ENCODE measurements at regions not wholly inside any gene's neighbourhood (a gene's known extent, or its start where the extent isn't known, plus 50 kb on each side); places are given as distances from the start of the nearest gene placed in this dataset.
"Not testable (repeated sequence)": the region's sequence is repeated elsewhere in the genome, so short reads cannot be mapped to it uniquely, and the experiment has no call there.

DNA sequence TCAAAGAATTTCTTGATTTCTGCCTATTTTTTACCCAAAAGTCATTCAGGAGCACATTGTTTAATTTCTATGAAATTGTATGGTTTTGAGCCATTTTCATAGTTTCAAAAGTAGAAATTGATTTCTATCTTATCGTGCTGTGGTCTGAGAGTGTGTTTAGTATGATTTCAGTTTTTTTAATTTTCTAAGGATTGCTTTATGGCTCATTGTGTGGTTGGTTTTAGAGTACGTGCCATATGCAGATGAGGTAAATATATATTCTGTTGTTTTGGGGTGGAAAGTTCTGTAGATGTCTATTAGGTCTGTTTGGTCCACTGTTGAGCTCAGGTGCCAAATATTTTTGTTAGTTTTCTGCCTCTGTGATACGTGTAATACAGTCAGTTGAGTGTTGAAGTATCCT, 487.1 kb upstream of the CBLB start:
- H3K9me3 ChIP-seq (ENCODE audit: insufficient read depth, low read depth, low read length), result no peaks in the 10 kb centered on the region
- no peaks in the 10 kb centered on the region for H3K4me1 ChIP-seq (ENCODE audit: insufficient read depth, low read length, poor library complexity, severe bottlenecking)
- no peak overlapping the region for H3K9ac ChIP-seq (ENCODE audit: low read depth, low read length, poor library complexity, severe bottlenecking)
- H3K36me3 ChIP-seq (ENCODE audit: insufficient read depth, low read length), result no peaks in the 10 kb centered on the region
- H3F3A ChIP-seq (ENCODE audit: low read depth), result no peaks in the 10 kb centered on the region
- H3K4me2 ChIP-seq (ENCODE audit: low read depth, low read length, poor library complexity, severe bottlenecking), result no peak overlapping the region
- H3K79me2 ChIP-seq (ENCODE audit: insufficient read depth, low read length), result no peaks in the 10 kb centered on the region
- H3K9me2 ChIP-seq (replicated peaks; ENCODE audit: low read depth, low read length), result no peaks in the 10 kb centered on the region
- H2AFZ ChIP-seq (ENCODE audit: low read length), result no peak overlapping the region
- H4K20me1 ChIP-seq (ENCODE audit: insufficient read depth, low read length, poor library complexity, severe bottlenecking), result no peaks in the 10 kb centered on the region
- TF ChIP-seq, protein P1, sequence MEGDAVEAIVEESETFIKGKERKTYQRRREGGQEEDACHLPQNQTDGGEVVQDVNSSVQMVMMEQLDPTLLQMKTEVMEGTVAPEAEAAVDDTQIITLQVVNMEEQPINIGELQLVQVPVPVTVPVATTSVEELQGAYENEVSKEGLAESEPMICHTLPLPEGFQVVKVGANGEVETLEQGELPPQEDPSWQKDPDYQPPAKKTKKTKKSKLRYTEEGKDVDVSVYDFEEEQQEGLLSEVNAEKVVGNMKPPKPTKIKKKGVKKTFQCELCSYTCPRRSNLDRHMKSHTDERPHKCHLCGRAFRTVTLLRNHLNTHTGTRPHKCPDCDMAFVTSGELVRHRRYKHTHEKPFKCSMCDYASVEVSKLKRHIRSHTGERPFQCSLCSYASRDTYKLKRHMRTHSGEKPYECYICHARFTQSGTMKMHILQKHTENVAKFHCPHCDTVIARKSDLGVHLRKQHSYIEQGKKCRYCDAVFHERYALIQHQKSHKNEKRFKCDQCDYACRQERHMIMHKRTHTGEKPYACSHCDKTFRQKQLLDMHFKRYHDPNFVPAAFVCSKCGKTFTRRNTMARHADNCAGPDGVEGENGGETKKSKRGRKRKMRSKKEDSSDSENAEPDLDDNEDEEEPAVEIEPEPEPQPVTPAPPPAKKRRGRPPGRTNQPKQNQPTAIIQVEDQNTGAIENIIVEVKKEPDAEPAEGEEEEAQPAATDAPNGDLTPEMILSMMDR (conservative IDR thresholded peaks at IDR 0.05; ENCODE audit: low read length), result no peak
- TF ChIP-seq EZH2phosphoT487 (IDR thresholded peaks at IDR 0.05; ENCODE audit: borderline replicate concordance), result no peak
- no peaks in the 10 kb centered on the region for H3K27me3 ChIP-seq (ENCODE audit: insufficient read depth, low read length, poor library complexity, severe bottlenecking)
- H3K4me3 ChIP-seq (ENCODE audit: low read length, poor library complexity, severe bottlenecking), result no peak overlapping the region

DNA sequence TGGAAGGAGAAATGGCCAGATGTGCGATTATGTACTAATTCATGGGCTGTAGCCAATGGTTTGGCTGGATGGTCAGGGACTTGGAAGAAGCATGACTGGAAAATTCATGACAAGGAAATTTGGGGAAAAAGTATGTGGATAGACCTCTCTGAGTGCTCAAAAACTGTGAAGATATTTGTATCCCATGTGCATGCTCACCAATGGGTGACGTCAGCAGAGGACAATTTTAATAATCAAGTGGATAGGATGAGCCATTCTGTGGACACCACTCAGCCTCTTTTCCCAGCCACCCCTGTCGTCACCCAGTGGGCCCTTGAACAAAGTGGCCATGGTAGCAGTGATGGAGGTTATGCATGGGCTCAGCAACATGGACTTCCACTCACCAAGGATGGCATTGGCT, 490.9 kb upstream of the CBLB start:
- Histone ChIP-seq H3K9me3 (ENCODE audit: insufficient read depth, low read depth, low read length) (no peaks in the 10 kb centered on the region), H3K4me3 (ENCODE audit: low read length, poor library complexity, severe bottlenecking) (no peak overlapping the region), H3K4me2 (ENCODE audit: low read depth, low read length, poor library complexity, severe bottlenecking) (no peak overlapping the region), H2AFZ (ENCODE audit: low read length) (no peak overlapping the region), H3K36me3 (ENCODE audit: insufficient read depth, low read length) (no peaks in the 10 kb centered on the region), H3K4me1 (ENCODE audit: insufficient read depth, low read length, poor library complexity, severe bottlenecking) (no peaks in the 10 kb centered on the region), H4K20me1 (ENCODE audit: insufficient read depth, low read length, poor library complexity, severe bottlenecking) (no peaks in the 10 kb centered on the region), H3K9ac (ENCODE audit: low read depth, low read length, poor library complexity, severe bottlenecking) (no peak overlapping the region), H3K9me2 (replicated peaks; ENCODE audit: low read depth, low read length) (no peaks in the 10 kb centered on the region), H3K27me3 (ENCODE audit: insufficient read depth, low read length, poor library complexity, severe bottlenecking) (no peaks in the 10 kb centered on the region), H3K79me2 (ENCODE audit: insufficient read depth, low read length) (no peaks in the 10 kb centered on the region), H3F3A (ENCODE audit: low read depth) (no peaks in the 10 kb centered on the region)
- TF ChIP-seq, protein P1 (conservative IDR thresholded peaks at IDR 0.05; ENCODE audit: low read length), result no peak
- no peak for TF ChIP-seq EZH2phosphoT487 (IDR thresholded peaks at IDR 0.05; ENCODE audit: borderline replicate concordance)

DNA sequence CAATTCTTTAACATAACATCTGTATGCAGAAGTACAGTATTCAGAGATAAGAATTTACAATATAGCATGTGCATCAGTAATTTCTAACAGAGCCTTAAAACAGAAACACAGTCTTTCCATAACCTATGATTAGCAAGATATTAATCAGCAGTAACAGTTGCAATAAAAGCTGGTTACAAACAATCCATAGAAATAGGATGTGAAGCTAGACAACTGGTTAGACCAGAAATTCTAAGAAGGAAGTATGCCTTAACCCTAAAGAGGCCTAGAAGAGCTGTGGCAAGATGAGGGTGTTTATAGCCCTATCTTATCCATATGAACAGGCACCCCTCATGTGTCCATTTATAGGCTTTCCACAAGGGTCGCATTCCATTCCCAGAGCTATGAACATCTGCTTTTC, 492.1 kb upstream of the CBLB start:
- not testable (repeated sequence) for H4K20me1 ChIP-seq (ENCODE audit: insufficient read depth, low read length, poor library complexity, severe bottlenecking)

DNA sequence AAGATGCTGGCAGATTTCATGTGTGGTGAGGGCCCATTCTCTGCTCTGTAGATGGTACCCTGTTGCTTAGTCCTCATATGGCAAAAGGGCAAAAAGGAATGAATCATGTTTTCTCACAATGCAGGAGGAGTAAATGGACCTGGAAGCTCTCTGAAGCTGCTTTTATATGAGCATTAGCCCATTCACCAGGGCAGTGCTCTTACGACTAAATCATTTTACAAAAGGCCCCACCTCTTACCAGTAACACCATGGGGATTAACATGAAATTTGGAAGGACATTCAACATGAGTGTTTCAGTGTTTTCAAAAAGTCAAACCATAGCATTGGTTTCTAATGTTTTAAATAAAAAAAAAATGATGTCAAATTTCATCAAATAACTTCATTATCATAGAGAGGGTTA, 495.7 kb upstream of the CBLB start:
- no peaks in the 10 kb centered on the region for H3K9me2 ChIP-seq (replicated peaks; ENCODE audit: low read depth, low read length)
- no peaks in the 10 kb centered on the region for H3F3A ChIP-seq (ENCODE audit: low read depth)
- no peaks in the 10 kb centered on the region for H4K20me1 ChIP-seq (ENCODE audit: insufficient read depth, low read length, poor library complexity, severe bottlenecking)
- no peak for TF ChIP-seq EZH2phosphoT487 (IDR thresholded peaks at IDR 0.05; ENCODE audit: borderline replicate concordance)
- TF ChIP-seq, protein P1 (conservative IDR thresholded peaks at IDR 0.05; ENCODE audit: low read length), result no peak
- no peaks in the 10 kb centered on the region for H3K9me3 ChIP-seq (ENCODE audit: insufficient read depth, low read depth, low read length)
- H3K79me2 ChIP-seq (ENCODE audit: insufficient read depth, low read length), result no peaks in the 10 kb centered on the region
- H3K4me1 ChIP-seq (ENCODE audit: insufficient read depth, low read length, poor library complexity, severe bottlenecking), result no peaks in the 10 kb centered on the region
- no peak overlapping the region for H3K4me3 ChIP-seq (ENCODE audit: low read length, poor library complexity, severe bottlenecking)
- no peak overlapping the region for H3K9ac ChIP-seq (ENCODE audit: low read depth, low read length, poor library complexity, severe bottlenecking)
- no peak overlapping the region for H3K4me2 ChIP-seq (ENCODE audit: low read depth, low read length, poor library complexity, severe bottlenecking)
- H2AFZ ChIP-seq (ENCODE audit: low read length), result no peak overlapping the region
- no peaks in the 10 kb centered on the region for H3K36me3 ChIP-seq (ENCODE audit: insufficient read depth, low read length)
- no peaks in the 10 kb centered on the region for H3K27me3 ChIP-seq (ENCODE audit: insufficient read depth, low read length, poor library complexity, severe bottlenecking)

More for the DNA sequence above, 492.1 kb upstream of the CBLB start:
- H2AFZ ChIP-seq (ENCODE audit: low read length); H3K4me2 ChIP-seq (ENCODE audit: low read depth, low read length, poor library complexity, severe bottlenecking); H3K9ac ChIP-seq (ENCODE audit: low read depth, low read length, poor library complexity, severe bottlenecking); H3K36me3 ChIP-seq (ENCODE audit: insufficient read depth, low read length); H3K9me3 ChIP-seq (ENCODE audit: insufficient read depth, low read depth, low read length); H3K4me3 ChIP-seq (ENCODE audit: low read length, poor library complexity, severe bottlenecking); H3F3A ChIP-seq (ENCODE audit: low read depth); H3K27me3 ChIP-seq (ENCODE audit: insufficient read depth, low read length, poor library complexity, severe bottlenecking); H3K79me2 ChIP-seq (ENCODE audit: insufficient read depth, low read length); H3K9me2 ChIP-seq (replicated peaks; ENCODE audit: low read depth, low read length); H3K4me1 ChIP-seq (ENCODE audit: insufficient read depth, low read length, poor library complexity, severe bottlenecking): not testable (repeated sequence)
